H9 (cell line): ENCODE measurements at regions not wholly inside any gene's neighbourhood (a gene's known extent, or its start where the extent isn't known, plus 50 kb on each side); places are given as distances from the start of the nearest gene placed in this dataset.

Experiments used
- DNase-seq: peaks from one replicate; pipeline ENCODE4 v3.0.0-alpha.2; 2017
- H2AFZ ChIP-seq: one replicate; pipeline ENCODE4 v1.6.1; 2013; ENCODE audit warnings: mild to moderate bottlenecking, low read length, control low read depth, moderate library complexity
- H2AK5ac ChIP-seq: 2 replicates; pipeline ENCODE4 v1.6.1; 2013; ENCODE audit warnings: low read length, control low read depth, mixed read lengths; ENCODE audit not compliant: insufficient read length
- H2BK120ac ChIP-seq: one replicate; pipeline ENCODE4 v1.6.1; 2013; ENCODE audit warnings: low read depth, mild to moderate bottlenecking, low read length, control low read depth, inconsistent platforms; ENCODE audit not compliant: poor library complexity, severe bottlenecking
- H2BK12ac ChIP-seq: 2 replicates; pipeline ENCODE4 v1.6.1; 2013; ENCODE audit warnings: low read length, control low read depth, mixed read lengths, low read depth; ENCODE audit not compliant: insufficient read length
- H2BK15ac ChIP-seq: 2 replicates; pipeline ENCODE4 v1.6.1; 2013; ENCODE audit warnings: low read depth, low read length, control low read depth
- H2BK20ac ChIP-seq: one replicate; pipeline ENCODE4 v1.6.1; 2013; ENCODE audit warnings: low read depth, mild to moderate bottlenecking, low read length, control low read depth, inconsistent platforms; ENCODE audit not compliant: poor library complexity, severe bottlenecking
- H2BK5ac ChIP-seq: 2 replicates; pipeline ENCODE4 v1.6.1; 2013; ENCODE audit warnings: low read length, control low read depth, mixed read lengths; ENCODE audit not compliant: insufficient read length
- H3K14ac ChIP-seq: 2 replicates; pipeline ENCODE4 v1.6.1; 2013; ENCODE audit warnings: low read length, control low read depth; ENCODE audit not compliant: insufficient read depth
- H3K18ac ChIP-seq: 2 replicates; pipeline ENCODE4 v1.6.1; 2013; ENCODE audit warnings: low read depth, mild to moderate bottlenecking, mixed read lengths, low read length, control low read depth; ENCODE audit not compliant: insufficient read length
- H3K23ac ChIP-seq: 2 replicates; pipeline ENCODE4 v1.6.1; 2013; ENCODE audit warnings: low read length, control low read depth, mixed read lengths, low read depth; ENCODE audit not compliant: insufficient read length
- H3K23me2 ChIP-seq: 2 replicates; pipeline ENCODE4 v1.6.1; 2013; ENCODE audit warnings: low read depth, mild to moderate bottlenecking, mixed read lengths, low read length, control low read depth; ENCODE audit not compliant: insufficient read length, poor library complexity, severe bottlenecking
- H3K27ac ChIP-seq: 2 replicates; pipeline ENCODE4 v1.5.1; 2013; ENCODE audit warnings: low read length, control low read depth, mixed read lengths, low read depth; ENCODE audit not compliant: insufficient read length
- H3K27me3 ChIP-seq: 2 replicates; pipeline ENCODE4 v1.6.1; 2013; ENCODE audit warnings: low read length, control low read depth, inconsistent platforms; ENCODE audit not compliant: insufficient read depth
- H3K4ac ChIP-seq: 2 replicates; pipeline ENCODE4 v1.6.1; 2013; ENCODE audit warnings: low read depth, mild to moderate bottlenecking, control low read depth, inconsistent platforms, low read length, moderate library complexity
- H3K4me1 ChIP-seq: 2 replicates; pipeline ENCODE4 v1.6.1; 2013; ENCODE audit warnings: low read length, control low read depth, inconsistent platforms; ENCODE audit not compliant: insufficient read depth
- H3K4me2 ChIP-seq: 2 replicates; pipeline ENCODE4 v1.6.1; 2013; ENCODE audit warnings: low read length, control low read depth, mixed read lengths; ENCODE audit not compliant: insufficient read length, insufficient read depth
- H3K56ac ChIP-seq: 2 replicates; pipeline ENCODE4 v1.6.1; 2013; ENCODE audit warnings: low read depth, mild to moderate bottlenecking, mixed read lengths, low read length, control low read depth; ENCODE audit not compliant: insufficient read length
- H3K79me1 ChIP-seq: 2 replicates; pipeline ENCODE4 v1.6.1; 2013; ENCODE audit warnings: low read depth, mild to moderate bottlenecking, moderate library complexity, low read length, control low read depth, inconsistent platforms; ENCODE audit not compliant: insufficient read depth, poor library complexity, severe bottlenecking
- H3K79me2 ChIP-seq: 2 replicates; pipeline ENCODE4 v1.6.1; 2013; ENCODE audit warnings: low read length, control low read depth, inconsistent platforms; ENCODE audit not compliant: insufficient read depth
- H3K9ac ChIP-seq: 2 replicates; pipeline ENCODE4 v1.6.1; 2013; ENCODE audit warnings: low read length, control low read depth, mixed read lengths; ENCODE audit not compliant: insufficient read length; ENCODE audit errors: extremely low read depth
- H3K9me3 ChIP-seq: one replicate; pipeline ENCODE4 v1.6.1; 2013; ENCODE audit warnings: low read depth, low read length, inconsistent platforms; ENCODE audit not compliant: control insufficient read depth
- H3T11ph ChIP-seq: one replicate; pipeline ENCODE4 v1.6.1; 2013; ENCODE audit warnings: mild to moderate bottlenecking, low read length, control low read depth, inconsistent platforms
- H4K20me1 ChIP-seq: one replicate; pipeline ENCODE4 v1.6.1; 2013; ENCODE audit not compliant: control insufficient read depth, insufficient read length, insufficient read depth
- H4K5ac ChIP-seq: 2 replicates; pipeline ENCODE4 v1.6.1; 2013; ENCODE audit warnings: low read depth, mild to moderate bottlenecking, mixed read lengths, low read length, control low read depth; ENCODE audit not compliant: insufficient read length
- H4K8ac ChIP-seq: replicated peaks from 2 replicates; pipeline ENCODE4 v1.6.1; 2013; ENCODE audit warnings: low read length, control low read depth, mixed read lengths, low read depth; ENCODE audit not compliant: insufficient read length
- H4K91ac ChIP-seq: 2 replicates; pipeline ENCODE4 v1.6.1; 2013; ENCODE audit warnings: low read depth, mild to moderate bottlenecking, moderate library complexity, mixed read lengths, low read length, control low read depth; ENCODE audit not compliant: insufficient read length
- H3K27ac Mint-ChIP-seq, 3 experiments: 2 replicates in 2 of 3; 3 replicates in 1 of 3; pipeline ENCODE4 v1.8.0; 2020 to 2021; ENCODE audit warnings: mixed read lengths in 3 of 3, mild to moderate bottlenecking in 1 of 3, moderate library complexity in 1 of 3
- H3K27me3 Mint-ChIP-seq: 2 replicates; pipeline ENCODE4 v1.8.0; 2021; ENCODE audit warnings: low read depth, mild to moderate bottlenecking, moderate library complexity, mixed read lengths
- H3K36me3 Mint-ChIP-seq, 3 experiments: 2 replicates in 2 of 3; 3 replicates in 1 of 3; pipeline ENCODE4 v1.8.0; 2020 to 2021; ENCODE audit warnings: low read depth in 3 of 3, mixed read lengths in 3 of 3; ENCODE audit not compliant: insufficient read depth in 1 of 3
- H3K4me1 Mint-ChIP-seq, 2 experiments: 2 replicates each; pipeline ENCODE4 v1.8.0; 2020; ENCODE audit warnings: mixed read lengths in 2 of 2
- H3K4me3 Mint-ChIP-seq, 2 experiments: 2 replicates in 1 of 2; 3 replicates in 1 of 2; pipeline ENCODE4 v1.8.0; 2020 to 2021; ENCODE audit warnings: mild to moderate bottlenecking in 2 of 2, mixed read lengths in 2 of 2, moderate library complexity in 1 of 2
- H3K9me3 Mint-ChIP-seq, 2 experiments: 2 replicates in 1 of 2; 3 replicates in 1 of 2; pipeline ENCODE4 v1.8.0; 2020; ENCODE audit warnings: mild to moderate bottlenecking in 2 of 2, mixed read lengths in 2 of 2, moderate library complexity in 1 of 2
- WGBS: extraction: QIAGEN DNeasy Blood & Tissue Kit; methylation state at CpG from one replicate; pipeline ENCODE4 v1.1.7; 2013; ENCODE audit warnings: missing lambda C conversion rate, low lambda C conversion rate, mixed read lengths; ENCODE audit not compliant: insufficient read length; ENCODE audit errors: extremely low coverage; 5-methylcytosine and 5-hydroxymethylcytosine counted together
- TF ChIP-seq, protein P1 (sequence below): fragments of 200-600 bp; sonication (generic); conservative IDR thresholded peaks from 3 replicates; pipeline ENCODE4 v1.8.0; 2021; ENCODE audit warnings: antibody characterized with exemption, mild to moderate bottlenecking

DNA sequence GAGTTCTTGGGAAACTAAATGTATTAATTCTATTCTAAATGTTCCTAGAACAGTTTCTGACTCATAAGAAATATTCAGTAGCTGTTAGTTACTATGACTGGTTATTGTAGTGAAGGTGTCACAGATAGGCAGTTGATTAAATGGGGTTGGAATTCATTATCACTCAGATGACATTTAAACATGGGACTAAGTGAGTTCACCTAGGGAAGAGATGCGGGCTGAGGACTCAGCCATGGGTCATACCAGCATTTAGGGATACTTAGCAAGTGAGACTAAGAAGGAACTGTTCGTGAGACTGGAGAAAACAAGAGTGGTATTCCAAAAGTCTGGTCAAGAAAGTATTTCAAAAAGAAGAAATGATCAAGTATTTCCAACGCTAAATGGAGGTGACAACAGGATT lies 125.1 kb upstream of the ADGRL4 start:
- Mint-ChIP-seq H3K27ac (no peak overlapping the region), H3K9me3 (peaks cover 3 to 5% of the 10 kb centered on the region in 2 experiments; a peak in 2 of 5 replicates), H3K36me3 (peaks cover 0 to 6% (median 0%) of the 10 kb centered on the region in 3 experiments; a peak in 2 of 7 replicates), H3K4me3 (no peak overlapping the region), H3K27me3 (no peaks in the 10 kb centered on the region), H3K4me1 (no peaks in the 10 kb centered on the region)
- no peaks in the 10 kb centered on the region for H3K79me2 ChIP-seq
- TF ChIP-seq, protein P1, sequence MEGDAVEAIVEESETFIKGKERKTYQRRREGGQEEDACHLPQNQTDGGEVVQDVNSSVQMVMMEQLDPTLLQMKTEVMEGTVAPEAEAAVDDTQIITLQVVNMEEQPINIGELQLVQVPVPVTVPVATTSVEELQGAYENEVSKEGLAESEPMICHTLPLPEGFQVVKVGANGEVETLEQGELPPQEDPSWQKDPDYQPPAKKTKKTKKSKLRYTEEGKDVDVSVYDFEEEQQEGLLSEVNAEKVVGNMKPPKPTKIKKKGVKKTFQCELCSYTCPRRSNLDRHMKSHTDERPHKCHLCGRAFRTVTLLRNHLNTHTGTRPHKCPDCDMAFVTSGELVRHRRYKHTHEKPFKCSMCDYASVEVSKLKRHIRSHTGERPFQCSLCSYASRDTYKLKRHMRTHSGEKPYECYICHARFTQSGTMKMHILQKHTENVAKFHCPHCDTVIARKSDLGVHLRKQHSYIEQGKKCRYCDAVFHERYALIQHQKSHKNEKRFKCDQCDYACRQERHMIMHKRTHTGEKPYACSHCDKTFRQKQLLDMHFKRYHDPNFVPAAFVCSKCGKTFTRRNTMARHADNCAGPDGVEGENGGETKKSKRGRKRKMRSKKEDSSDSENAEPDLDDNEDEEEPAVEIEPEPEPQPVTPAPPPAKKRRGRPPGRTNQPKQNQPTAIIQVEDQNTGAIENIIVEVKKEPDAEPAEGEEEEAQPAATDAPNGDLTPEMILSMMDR: no peak
- no peak for DNase-seq
- H3K14ac ChIP-seq: no peak overlapping the region
- H2BK120ac ChIP-seq: no peak overlapping the region
- H3K56ac ChIP-seq: no peak overlapping the region
- no peak overlapping the region for H4K91ac ChIP-seq
- H2BK12ac ChIP-seq: no peak overlapping the region
- no peak overlapping the region for H2BK5ac ChIP-seq
- no peak overlapping the region for H3K4me2 ChIP-seq
- no peak overlapping the region for H2AFZ ChIP-seq
- H3K27me3 ChIP-seq: no peaks in the 10 kb centered on the region
- no peaks in the 10 kb centered on the region for H3K4me1 ChIP-seq
- no peak overlapping the region for H2AK5ac ChIP-seq
- H3K18ac ChIP-seq: no peak overlapping the region
- no peak overlapping the region for H3K9ac ChIP-seq
- H3K9me3 ChIP-seq: no peaks in the 10 kb centered on the region
- no peak overlapping the region for H3K27ac ChIP-seq
- H3K23ac ChIP-seq: no peak overlapping the region
- H3K79me1 ChIP-seq: no peaks in the 10 kb centered on the region
- H2BK15ac ChIP-seq: no peak overlapping the region
- no peak overlapping the region for H3K4ac ChIP-seq
- WGBS: no CpG with 5 or more reads among the region's 3 CpGs
- no peak overlapping the region for H3T11ph ChIP-seq
- no peak overlapping the region for H4K5ac ChIP-seq
- no peak overlapping the region for H4K8ac ChIP-seq
- no peaks in the 10 kb centered on the region for H3K23me2 ChIP-seq
- H4K20me1 ChIP-seq: no peaks in the 10 kb centered on the region
- H2BK20ac ChIP-seq: no peak overlapping the region
